ENCODE measurements at regions not wholly inside any gene's neighbourhood (a gene's known extent, or its start where the extent isn't known, plus 50 kb on each side); places are given as distances from the start of the nearest gene placed in this dataset.

- Histone ChIP-seq H3K27me3 (no peaks in the 10 kb centered on the region), H3K27ac (no peak overlapping the region), H3K4me3 (no peak overlapping the region), H3K9me3 (no peaks in the 10 kb centered on the region), H3K4me1 (no peaks in the 10 kb centered on the region), H3K36me3 (no peaks in the 10 kb centered on the region)
- intact Hi-C loops (cut with DNase I; ENCODE audit: low total_unique reads) (no loop called here), in situ Hi-C loops (cut with MboI; ENCODE audit: low pct_ligation_motif_present in 1 of 4, low pct_unique_long_range_greater_than_20kb in 1 of 4, low sequenced_read_pairs in 3 of 4) (no loop called here)
- TF ChIP-seq EP300 (IDR thresholded peaks at IDR 0.05; ENCODE audit: low read depth) = no peak
- TF ChIP-seq POLR2AphosphoS5 (IDR thresholded peaks at IDR 0.05) = no peak
- TF ChIP-seq POLR2A (IDR thresholded peaks at IDR 0.05) = no peak
- no peak for TF ChIP-seq CTCF (IDR thresholded peaks at IDR 0.05)
- DNase-seq = no peak
- WGBS, 2 donors (ENCODE audit: low coverage in 1 of 2) = 60 to 68% methylated on average over 1 to 4 of the region's 4 CpGs
These were observed 1462.1 kb downstream of the FSTL5 start for GRCh38 chr4:160701671-160702070.

- Histone ChIP-seq H3K27me3 (no peaks in the 10 kb centered on the region), H3K4me1 (no peaks in the 10 kb centered on the region), H3K27ac (no peak overlapping the region), H3K9me3 (no peaks in the 10 kb centered on the region), H3K36me3 (no peaks in the 10 kb centered on the region), H3K4me3 (no peak overlapping the region)
- TF ChIP-seq CTCF (IDR thresholded peaks at IDR 0.05) (no peak), EP300 (IDR thresholded peaks at IDR 0.05; ENCODE audit: low read depth) (no peak), POLR2A (IDR thresholded peaks at IDR 0.05) (no peak), POLR2AphosphoS5 (IDR thresholded peaks at IDR 0.05) (no peak)
- WGBS, 2 donors (ENCODE audit: low coverage in 1 of 2) = 47 to 69% methylated on average over 2 of the region's 2 CpGs
- in situ Hi-C loops (cut with MboI; ENCODE audit: low pct_ligation_motif_present in 1 of 4, low pct_unique_long_range_greater_than_20kb in 1 of 4, low sequenced_read_pairs in 3 of 4) (no loop called here), intact Hi-C loops (cut with DNase I; ENCODE audit: low total_unique reads) (no loop called here)
- no peak for DNase-seq
These were observed 1454.8 kb downstream of the FSTL5 start for GRCh38 chr4:160709026-160709425.

- WGBS, 2 donors (ENCODE audit: low coverage in 1 of 2) = 90 to 93% methylated on average over 1 of the region's 1 CpG
- no peaks in the 10 kb centered on the region for H3K36me3 ChIP-seq
- H3K4me3 ChIP-seq = no peak overlapping the region
- TF ChIP-seq POLR2AphosphoS5 (IDR thresholded peaks at IDR 0.05) (no peak), CTCF (IDR thresholded peaks at IDR 0.05) (no peak), EP300 (IDR thresholded peaks at IDR 0.05; ENCODE audit: low read depth) (no peak), POLR2A (IDR thresholded peaks at IDR 0.05) (no peak)
- in situ Hi-C loops (cut with MboI; ENCODE audit: low pct_ligation_motif_present in 1 of 4, low pct_unique_long_range_greater_than_20kb in 1 of 4, low sequenced_read_pairs in 3 of 4) (no loop called here), intact Hi-C loops (cut with DNase I; ENCODE audit: low total_unique reads) (no loop called here)
- H3K27ac ChIP-seq = no peak overlapping the region
- H3K9me3 ChIP-seq = no peaks in the 10 kb centered on the region
- H3K4me1 ChIP-seq = no peaks in the 10 kb centered on the region
- DNase-seq = no peak
- H3K27me3 ChIP-seq = no peaks in the 10 kb centered on the region
These were observed 1454.3 kb downstream of the FSTL5 start for GRCh38 chr4:160709546-160709945.

GRCh38 chr4:160716551-160716950 is 1447.2 kb downstream of the FSTL5 start:
- no peak for DNase-seq
- Histone ChIP-seq H3K9me3 (no peaks in the 10 kb centered on the region), H3K36me3 (no peaks in the 10 kb centered on the region), H3K4me3 (no peak overlapping the region), H3K27ac (no peak overlapping the region), H3K27me3 (no peaks in the 10 kb centered on the region), H3K4me1 (no peaks in the 10 kb centered on the region)
- TF ChIP-seq POLR2A (IDR thresholded peaks at IDR 0.05) = no peak
- TF ChIP-seq POLR2AphosphoS5 (IDR thresholded peaks at IDR 0.05) = no peak
- no peak for TF ChIP-seq EP300 (IDR thresholded peaks at IDR 0.05; ENCODE audit: low read depth)
- no peak for TF ChIP-seq CTCF (IDR thresholded peaks at IDR 0.05)
- intact Hi-C loops (cut with DNase I; ENCODE audit: low total_unique reads) (no loop called here), in situ Hi-C loops (cut with MboI; ENCODE audit: low pct_ligation_motif_present in 1 of 4, low pct_unique_long_range_greater_than_20kb in 1 of 4, low sequenced_read_pairs in 3 of 4) (no loop called here)
- 74 to 100% methylated on average over 2 of the region's 2 CpGs for WGBS, 2 donors (ENCODE audit: low coverage in 1 of 2)
